ENCODE measurements at regions not wholly inside any gene's neighbourhood (a gene's known extent, or its start where the extent isn't known, plus 50 kb on each side); places are given as distances from the start of the nearest gene placed in this dataset.

GRCh38 chr3:102194001-102194400, 240.8 kb upstream of the ZPLD1 start:
- no peak for DNase-seq

GRCh38 chr3:102194760-102195159, 240.1 kb upstream of the ZPLD1 start:
- DNase-seq = no peak

- DNase-seq = peak; percentile 25
These were observed 239.4 kb upstream of the ZPLD1 start for GRCh38 chr3:102195198-102195948.

- no peak for DNase-seq
These were observed 234.7 kb upstream of the ZPLD1 start for GRCh38 chr3:102200126-102200525.

GRCh38 chr3:102200560-102200959, 234.3 kb upstream of the ZPLD1 start:
- DNase-seq = no peak

GRCh38 chr3:102205647-102206046, 229.2 kb upstream of the ZPLD1 start:
- DNase-seq = no peak

- DNase-seq = no peak
These were observed 228.2 kb upstream of the ZPLD1 start for GRCh38 chr3:102206511-102207031.

- no peak for DNase-seq
These were observed 227.7 kb upstream of the ZPLD1 start for GRCh38 chr3:102207151-102207571.

GRCh38 chr3:102215166-102215565, 219.6 kb upstream of the ZPLD1 start:
- no peak for DNase-seq

GRCh38 chr3:102223132-102223531, 211.7 kb upstream of the ZPLD1 start:
- no peak for DNase-seq

- DNase-seq = no peak
These were observed 210.6 kb upstream of the ZPLD1 start for GRCh38 chr3:102224171-102224570.

GRCh38 chr3:102225005-102225404, 209.8 kb upstream of the ZPLD1 start:
- no peak for DNase-seq

- peak; percentile 5 for DNase-seq
These were observed 209.2 kb upstream of the ZPLD1 start for GRCh38 chr3:102225407-102226132.

- no peak for DNase-seq
These were observed 208.4 kb upstream of the ZPLD1 start for GRCh38 chr3:102226463-102226862.

GRCh38 chr3:102229062-102229655, 205.7 kb upstream of the ZPLD1 start:
- DNase-seq = peak; percentile 83

GRCh38 chr3:102230057-102230456, 204.8 kb upstream of the ZPLD1 start:
- DNase-seq = no peak

GRCh38 chr3:102233881-102234280, 200.9 kb upstream of the ZPLD1 start:
- no peak for DNase-seq

- no peak for DNase-seq
These were observed 199.1 kb upstream of the ZPLD1 start for GRCh38 chr3:102235679-102236078.

GRCh38 chr3:102237181-102237580, 197.6 kb upstream of the ZPLD1 start:
- DNase-seq = no peak

GRCh38 chr3:102237838-102238237, 197.0 kb upstream of the ZPLD1 start:
- DNase-seq = no peak

- DNase-seq = no peak
These were observed 196.5 kb upstream of the ZPLD1 start for GRCh38 chr3:102238362-102238761.

- no peak for DNase-seq
These were observed 194.1 kb upstream of the ZPLD1 start for GRCh38 chr3:102240720-102241119.

- no peak for DNase-seq
These were observed 185.7 kb upstream of the ZPLD1 start for GRCh38 chr3:102248981-102249705.
